SK-N-SH treated with all-trans-retinoic acid at 6 μM for 48 hours (cell line): ENCODE measurements at regions not wholly inside any gene's neighbourhood (a gene's known extent, or its start where the extent isn't known, plus 50 kb on each side); places are given as distances from the start of the nearest gene placed in this dataset.

Experiments used
- BACH2 ChIP-seq: fragments of 250-450 bp; sonication (Bioruptor Pico); IDR thresholded peaks from 2 replicates; pipeline ENCODE4 v1.9.0; 2021; ENCODE audit warnings: mild to moderate bottlenecking, borderline replicate concordance
- CSDC2 ChIP-seq: fragments of 250-450 bp; sonication (Bioruptor Pico); IDR thresholded peaks from 2 replicates; pipeline ENCODE4 v1.5.0; 2020; ENCODE audit warnings: mild to moderate bottlenecking, moderate library complexity
- ESRRG ChIP-seq: fragments of 250-450 bp; sonication (Bioruptor Pico); IDR thresholded peaks from 2 replicates; pipeline ENCODE4 v1.6.1; 2021; ENCODE audit warnings: mild to moderate bottlenecking
- PPARA ChIP-seq: fragments of 250-450 bp; sonication (Bioruptor Pico); IDR thresholded peaks from 2 replicates; pipeline ENCODE4 v1.5.0; 2020; ENCODE audit warnings: mild to moderate bottlenecking, borderline replicate concordance
- RARB ChIP-seq: fragments of 250-450 bp; sonication (Bioruptor Pico); IDR thresholded peaks from 2 replicates; pipeline ENCODE4 v1.8.0; 2021; ENCODE audit warnings: mild to moderate bottlenecking, moderate library complexity
- SNAI2 ChIP-seq: fragments of 250-450 bp; sonication (Bioruptor Pico); IDR thresholded peaks from 2 replicates; pipeline ENCODE4 v1.5.0; 2020; ENCODE audit warnings: mild to moderate bottlenecking, moderate library complexity
- ZFP3 ChIP-seq: fragments of 250-450 bp; sonication (Bioruptor Pico); IDR thresholded peaks from 2 replicates; pipeline ENCODE4 v1.5.0; 2020; ENCODE audit warnings: mild to moderate bottlenecking, moderate library complexity
- ZFP30 ChIP-seq: fragments of 450-650 bp; formaldehyde crosslinking; IDR thresholded peaks from 2 replicates; pipeline ENCODE4 v1.5.0; 2022; ENCODE audit warnings: mild to moderate bottlenecking, moderate library complexity
- TF ChIP-seq, protein P1 (sequence below): fragments of 250-450 bp; sonication (Bioruptor Pico); IDR thresholded peaks from 2 replicates; pipeline ENCODE4 v1.5.1; 2021; ENCODE audit warnings: mild to moderate bottlenecking, moderate library complexity
- TF ChIP-seq, protein P2 (sequence below): fragments of 250-450 bp; sonication (Bioruptor Pico); IDR thresholded peaks from 2 replicates; pipeline ENCODE4 v1.8.0; 2020; ENCODE audit warnings: mild to moderate bottlenecking, moderate library complexity, borderline replicate concordance
- TF ChIP-seq, protein P3 (sequence below): fragments of 250-450 bp; sonication (Bioruptor Pico); IDR thresholded peaks from 2 replicates; pipeline ENCODE4 v1.5.1; 2020; ENCODE audit warnings: low read depth, mild to moderate bottlenecking, moderate library complexity

DNA sequence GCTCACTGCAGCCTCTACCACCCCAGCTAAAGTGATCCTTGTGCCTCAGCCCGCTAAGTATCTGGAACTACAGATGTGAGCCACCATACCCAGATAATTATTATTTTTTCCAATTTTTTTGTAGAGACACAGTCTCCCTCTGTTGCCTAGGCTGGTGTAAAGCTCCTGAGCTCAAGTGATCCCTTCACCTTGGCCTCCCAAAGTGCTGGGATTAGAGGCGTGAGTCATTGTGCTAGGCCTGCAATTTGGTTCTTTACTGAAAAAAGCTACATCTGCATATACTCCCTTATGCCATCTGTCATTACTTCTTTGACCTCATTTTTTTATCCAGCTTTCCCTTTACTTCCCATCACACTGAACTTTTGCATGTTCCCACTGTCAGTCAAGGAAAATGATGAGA is 2012.4 kb upstream of the IGFBP7 start:
- no peak for TF ChIP-seq ZFP30 (CRISPR knock-in tag)
- no peak for TF ChIP-seq ZFP3 (CRISPR knock-in tag)
- TF ChIP-seq, protein P1, sequence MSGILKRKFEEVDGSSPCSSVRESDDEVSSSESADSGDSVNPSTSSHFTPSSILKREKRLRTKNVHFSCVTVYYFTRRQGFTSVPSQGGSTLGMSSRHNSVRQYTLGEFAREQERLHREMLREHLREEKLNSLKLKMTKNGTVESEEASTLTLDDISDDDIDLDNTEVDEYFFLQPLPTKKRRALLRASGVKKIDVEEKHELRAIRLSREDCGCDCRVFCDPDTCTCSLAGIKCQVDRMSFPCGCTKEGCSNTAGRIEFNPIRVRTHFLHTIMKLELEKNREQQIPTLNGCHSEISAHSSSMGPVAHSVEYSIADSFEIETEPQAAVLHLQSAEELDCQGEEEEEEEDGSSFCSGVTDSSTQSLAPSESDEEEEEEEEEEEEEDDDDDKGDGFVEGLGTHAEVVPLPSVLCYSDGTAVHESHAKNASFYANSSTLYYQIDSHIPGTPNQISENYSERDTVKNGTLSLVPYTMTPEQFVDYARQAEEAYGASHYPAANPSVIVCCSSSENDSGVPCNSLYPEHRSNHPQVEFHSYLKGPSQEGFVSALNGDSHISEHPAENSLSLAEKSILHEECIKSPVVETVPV (CRISPR knock-in tag) = no peak
- no peak for TF ChIP-seq ESRRG (CRISPR knock-in tag)
- no peak for TF ChIP-seq SNAI2
- TF ChIP-seq, protein P2, sequence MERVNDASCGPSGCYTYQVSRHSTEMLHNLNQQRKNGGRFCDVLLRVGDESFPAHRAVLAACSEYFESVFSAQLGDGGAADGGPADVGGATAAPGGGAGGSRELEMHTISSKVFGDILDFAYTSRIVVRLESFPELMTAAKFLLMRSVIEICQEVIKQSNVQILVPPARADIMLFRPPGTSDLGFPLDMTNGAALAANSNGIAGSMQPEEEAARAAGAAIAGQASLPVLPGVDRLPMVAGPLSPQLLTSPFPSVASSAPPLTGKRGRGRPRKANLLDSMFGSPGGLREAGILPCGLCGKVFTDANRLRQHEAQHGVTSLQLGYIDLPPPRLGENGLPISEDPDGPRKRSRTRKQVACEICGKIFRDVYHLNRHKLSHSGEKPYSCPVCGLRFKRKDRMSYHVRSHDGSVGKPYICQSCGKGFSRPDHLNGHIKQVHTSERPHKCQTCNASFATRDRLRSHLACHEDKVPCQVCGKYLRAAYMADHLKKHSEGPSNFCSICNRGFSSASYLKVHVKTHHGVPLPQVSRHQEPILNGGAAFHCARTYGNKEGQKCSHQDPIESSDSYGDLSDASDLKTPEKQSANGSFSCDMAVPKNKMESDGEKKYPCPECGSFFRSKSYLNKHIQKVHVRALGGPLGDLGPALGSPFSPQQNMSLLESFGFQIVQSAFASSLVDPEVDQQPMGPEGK (CRISPR knock-in tag) = no peak
- no peak for TF ChIP-seq PPARA
- TF ChIP-seq RARB (CRISPR knock-in tag) = no peak
- TF ChIP-seq, protein P3, sequence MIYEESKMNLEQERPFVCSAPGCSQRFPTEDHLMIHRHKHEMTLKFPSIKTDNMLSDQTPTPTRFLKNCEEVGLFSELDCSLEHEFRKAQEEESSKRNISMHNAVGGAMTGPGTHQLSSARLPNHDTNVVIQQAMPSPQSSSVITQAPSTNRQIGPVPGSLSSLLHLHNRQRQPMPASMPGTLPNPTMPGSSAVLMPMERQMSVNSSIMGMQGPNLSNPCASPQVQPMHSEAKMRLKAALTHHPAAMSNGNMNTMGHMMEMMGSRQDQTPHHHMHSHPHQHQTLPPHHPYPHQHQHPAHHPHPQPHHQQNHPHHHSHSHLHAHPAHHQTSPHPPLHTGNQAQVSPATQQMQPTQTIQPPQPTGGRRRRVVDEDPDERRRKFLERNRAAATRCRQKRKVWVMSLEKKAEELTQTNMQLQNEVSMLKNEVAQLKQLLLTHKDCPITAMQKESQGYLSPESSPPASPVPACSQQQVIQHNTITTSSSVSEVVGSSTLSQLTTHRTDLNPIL (CRISPR knock-in tag) = no peak
- TF ChIP-seq BACH2 (CRISPR knock-in tag) = no peak
- TF ChIP-seq CSDC2 (CRISPR knock-in tag) = no peak
